ENCODE measurements at regions not wholly inside any gene's neighbourhood (a gene's known extent, or its start where the extent isn't known, plus 50 kb on each side); places are given as distances from the start of the nearest gene placed in this dataset.

GRCh38 chr2:151098841-151099240, 162.8 kb downstream of the RBM43 start:
- in situ Hi-C loops (cut with HindIII; ENCODE audit: low pct_unique_long_range_greater_than_20kb, low sequenced_read_pairs) = no loop called here
- no peak for DNase-seq (ENCODE audit: low read depth, low spot score)

- DNase-seq (ENCODE audit: low read depth, low spot score) = no peak
- in situ Hi-C loops (cut with HindIII; ENCODE audit: low pct_unique_long_range_greater_than_20kb, low sequenced_read_pairs) = no loop called here
Measured at GRCh38 chr2:151097895-151098294, 163.8 kb downstream of the RBM43 start.

GRCh38 chr2:151097128-151097527, 164.5 kb downstream of the RBM43 start:
- in situ Hi-C loops (cut with HindIII; ENCODE audit: low pct_unique_long_range_greater_than_20kb, low sequenced_read_pairs) = no loop called here
- no peak for DNase-seq (ENCODE audit: low read depth, low spot score)

- in situ Hi-C loops (cut with HindIII; ENCODE audit: low pct_unique_long_range_greater_than_20kb, low sequenced_read_pairs) = no loop called here
- no peak for DNase-seq (ENCODE audit: low read depth, low spot score)
Measured at GRCh38 chr2:151096235-151096634, 165.4 kb downstream of the RBM43 start.

DNA sequence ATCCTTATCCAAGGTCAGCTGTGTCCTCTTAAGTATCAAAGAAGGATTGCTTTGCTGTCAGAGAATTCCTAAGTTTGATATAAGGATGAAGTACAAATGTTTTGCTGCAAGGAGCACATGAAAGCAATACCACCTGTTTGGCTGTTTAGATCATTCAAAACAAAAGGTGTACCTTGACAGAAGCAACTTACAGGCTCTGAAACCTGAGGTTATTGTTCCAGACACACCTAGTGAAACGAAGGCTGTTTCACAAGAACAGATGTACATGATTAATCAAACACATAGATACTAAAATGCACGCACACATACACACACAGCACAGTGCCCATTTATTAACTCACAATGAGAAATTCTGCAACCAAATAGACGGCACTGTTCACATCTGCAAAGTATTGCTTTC, 166.2 kb downstream of the RBM43 start:
- in situ Hi-C loops (cut with HindIII; ENCODE audit: low pct_unique_long_range_greater_than_20kb, low sequenced_read_pairs) = no loop called here
- DNase-seq (ENCODE audit: low read depth, low spot score) = no peak

DNA sequence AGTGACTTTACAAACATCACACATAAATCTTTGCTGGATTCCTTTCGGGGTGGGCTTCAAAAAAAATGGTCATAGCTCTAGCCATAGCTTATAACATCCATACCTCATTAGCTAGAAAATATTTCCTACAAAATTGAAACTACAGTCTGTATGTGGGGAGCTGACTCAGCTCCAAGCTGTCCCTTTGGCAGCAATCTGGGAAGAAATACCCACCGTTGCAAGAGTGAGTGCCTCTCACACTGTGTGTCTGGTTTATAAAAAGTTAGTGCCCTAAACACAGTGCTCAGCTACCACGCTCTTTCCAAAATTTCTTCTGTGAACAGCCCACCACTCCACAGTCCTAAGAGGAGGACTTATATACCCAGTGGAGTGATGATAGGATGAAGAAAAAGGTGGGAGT, 170.1 kb downstream of the RBM43 start:
- DNase-seq (ENCODE audit: low read depth, low spot score) = no peak
- in situ Hi-C loops (cut with HindIII; ENCODE audit: low pct_unique_long_range_greater_than_20kb, low sequenced_read_pairs) = no loop called here

DNA sequence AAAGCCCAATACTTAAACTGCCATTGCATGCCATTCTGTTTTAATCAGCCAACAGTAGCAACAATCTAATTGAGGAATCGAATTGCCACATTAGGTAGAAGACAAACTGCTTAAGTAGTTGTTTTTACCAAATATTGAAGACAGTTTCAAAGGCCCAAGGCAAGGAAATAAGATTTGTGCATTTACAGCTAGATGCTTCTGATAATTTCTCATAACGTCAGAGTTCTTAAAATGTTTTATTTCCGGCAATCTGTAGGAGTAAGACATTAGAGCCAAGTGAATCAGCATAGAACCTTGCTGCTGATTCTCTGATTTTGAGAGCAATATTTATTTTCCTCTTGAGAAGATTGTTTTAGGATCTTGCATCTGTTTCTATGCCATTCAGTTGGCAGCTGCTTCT, 174.3 kb downstream of the RBM43 start:
- DNase-seq (ENCODE audit: low read depth, low spot score) = no peak
- in situ Hi-C loops (cut with HindIII; ENCODE audit: low pct_unique_long_range_greater_than_20kb, low sequenced_read_pairs) = no loop called here

DNA sequence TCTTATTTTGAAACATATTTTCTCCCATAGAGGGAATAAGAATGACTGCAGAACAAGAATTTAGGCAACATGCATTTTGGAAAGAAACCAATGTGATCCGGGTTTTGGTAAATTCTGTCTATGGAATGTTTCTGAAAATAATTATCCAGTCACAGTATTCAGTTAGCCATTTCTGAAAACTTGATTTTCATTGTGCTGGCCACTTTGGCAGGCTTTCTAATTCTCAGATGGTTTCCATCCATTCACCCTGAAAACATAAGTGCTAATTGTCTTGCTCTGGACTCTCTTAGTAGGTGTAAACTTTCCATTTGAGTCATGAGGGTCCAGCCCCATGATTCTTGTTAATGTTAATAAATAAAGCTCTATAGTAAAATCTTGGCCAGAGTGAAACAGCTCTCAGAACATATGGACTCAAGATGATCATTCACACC, 176.5 kb downstream of the RBM43 start:
- in situ Hi-C loops (cut with HindIII; ENCODE audit: low pct_unique_long_range_greater_than_20kb, low sequenced_read_pairs) = no loop called here
- DNase-seq (ENCODE audit: low read depth, low spot score) = peak; percentile 46

DNA sequence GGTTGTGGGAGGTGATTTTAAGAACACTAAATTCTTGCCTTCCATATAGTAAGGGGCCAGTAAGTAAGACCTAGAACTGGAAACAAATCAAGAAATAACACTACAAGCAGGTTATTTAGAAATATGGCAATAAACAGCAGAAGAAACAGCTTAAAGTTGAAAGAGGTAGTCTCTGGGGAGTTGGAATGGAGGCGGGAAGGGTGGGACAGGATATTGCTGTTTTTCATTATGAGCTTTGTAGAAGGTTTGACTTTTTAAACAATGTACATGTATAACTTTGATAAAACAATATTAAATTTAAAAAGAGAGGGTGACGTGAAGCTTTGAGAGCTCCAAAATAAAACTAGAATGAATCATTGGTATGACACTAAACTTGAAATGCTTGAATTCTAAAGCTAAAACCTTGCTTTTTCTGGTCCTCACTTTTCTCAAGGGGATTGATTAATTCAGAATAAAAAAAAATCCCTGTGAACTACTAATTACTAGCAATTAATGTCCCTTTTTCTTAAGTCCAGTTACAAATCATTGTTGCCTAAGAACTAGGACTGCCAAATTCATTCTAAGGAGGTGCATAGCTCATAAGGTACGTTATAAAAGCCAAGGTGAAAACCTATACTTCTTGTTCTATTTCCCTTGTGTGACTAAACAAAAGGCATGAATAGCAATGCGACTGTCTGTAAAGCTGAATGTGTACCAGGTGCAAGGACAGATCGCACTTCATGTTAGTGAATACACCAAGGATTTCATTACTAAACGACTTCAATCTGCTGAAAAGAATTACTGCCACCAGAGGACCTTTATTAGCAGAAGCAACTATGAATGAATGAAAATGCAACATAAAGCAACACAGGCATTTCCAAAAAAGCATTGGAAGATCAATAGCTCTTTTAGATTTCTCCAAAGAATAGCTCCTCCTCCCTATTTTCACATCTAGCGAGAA, 177.5 kb downstream of the RBM43 start:
- no peak for DNase-seq (ENCODE audit: low read depth, low spot score)
- in situ Hi-C loops (cut with HindIII; ENCODE audit: low pct_unique_long_range_greater_than_20kb, low sequenced_read_pairs) = no loop called here

GRCh38 chr2:151078889-151079288, 182.8 kb downstream of the RBM43 start:
- no peak for DNase-seq (ENCODE audit: low read depth, low spot score)
- in situ Hi-C loops (cut with HindIII; ENCODE audit: low pct_unique_long_range_greater_than_20kb, low sequenced_read_pairs) = no loop called here

DNA sequence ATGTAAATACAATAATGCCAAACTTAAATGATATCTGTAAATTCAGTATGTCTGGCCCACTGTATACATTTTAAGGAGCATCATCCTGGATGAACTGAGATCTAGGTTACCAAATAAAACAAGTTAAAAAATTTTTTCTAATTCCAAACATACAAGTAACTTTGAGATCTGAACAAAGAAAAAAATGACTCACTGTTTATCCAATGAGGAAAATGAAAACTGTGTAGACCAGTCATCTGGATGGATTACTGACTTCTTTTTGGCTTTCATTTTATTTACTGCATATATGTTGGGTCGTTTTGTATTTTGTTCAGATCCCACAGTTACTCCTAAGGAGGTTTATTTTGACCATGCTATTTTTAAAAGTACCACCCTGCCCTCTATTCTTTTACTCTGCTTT, 189.8 kb downstream of the RBM43 start:
- DNase-seq (ENCODE audit: low read depth, low spot score) = no peak
- in situ Hi-C loops (cut with HindIII; ENCODE audit: low pct_unique_long_range_greater_than_20kb, low sequenced_read_pairs) = no loop called here

- peak; percentile 43 for DNase-seq (ENCODE audit: low read depth, low spot score)
- in situ Hi-C loops (cut with HindIII; ENCODE audit: low pct_unique_long_range_greater_than_20kb, low sequenced_read_pairs) = no loop called here
Measured at GRCh38 chr2:151071382-151071781, 190.3 kb downstream of the RBM43 start.

- in situ Hi-C loops (cut with HindIII; ENCODE audit: low pct_unique_long_range_greater_than_20kb, low sequenced_read_pairs) = no loop called here
- DNase-seq (ENCODE audit: low read depth, low spot score) = no peak
Measured at GRCh38 chr2:151070253-151070652, 191.4 kb downstream of the RBM43 start.

DNA sequence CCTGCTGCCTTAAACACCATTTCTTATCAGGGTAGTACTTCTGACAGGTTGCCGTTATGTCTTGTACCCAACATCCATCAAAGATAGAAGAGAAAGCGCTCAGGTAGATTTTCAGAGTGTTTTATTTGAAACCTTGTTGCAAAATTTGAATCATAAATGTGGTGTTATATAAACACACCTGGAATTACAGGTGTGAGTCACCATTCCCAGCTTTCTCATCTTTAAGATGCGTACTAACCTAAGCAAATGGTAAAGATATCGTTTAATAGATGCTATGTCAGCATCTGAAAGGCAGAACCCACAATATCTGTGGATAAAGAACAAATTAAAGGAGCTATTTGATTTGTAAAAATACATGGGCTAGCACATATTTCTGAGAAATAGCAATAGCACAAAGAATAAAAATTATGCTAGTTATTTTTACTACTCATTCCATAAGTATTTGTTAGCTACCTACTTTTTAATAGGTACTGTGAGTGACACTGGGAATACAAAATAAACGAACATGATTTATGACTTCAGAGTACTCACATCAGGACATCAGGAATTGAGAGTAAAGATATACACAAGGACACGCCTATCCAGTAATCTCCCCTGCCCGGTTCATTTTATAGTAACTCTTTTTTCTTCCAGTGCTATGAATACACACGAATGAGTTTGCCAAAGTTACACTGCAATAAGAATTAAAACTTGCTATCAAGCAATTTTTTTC, 193.8 kb downstream of the RBM43 start:
- in situ Hi-C loops (cut with HindIII; ENCODE audit: low pct_unique_long_range_greater_than_20kb, low sequenced_read_pairs) = no loop called here

DNA sequence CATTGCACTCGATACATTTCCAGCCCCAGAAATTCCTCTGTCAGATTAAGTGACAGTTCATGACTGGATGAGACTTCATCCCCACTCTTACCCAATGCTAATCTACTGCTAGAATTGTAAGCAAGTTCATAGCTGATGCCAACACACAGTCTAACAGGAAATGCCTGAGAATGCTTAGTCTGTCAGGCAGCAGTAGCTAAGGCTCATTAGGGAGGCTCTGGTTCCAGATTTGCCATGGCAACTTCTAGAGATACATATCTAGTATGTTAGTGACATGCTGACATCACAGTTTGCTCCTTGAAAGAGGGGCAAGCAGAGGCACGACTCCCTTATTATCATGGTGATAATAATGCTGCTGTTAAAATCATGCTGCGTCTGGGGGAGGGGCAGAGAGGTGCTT, 198.4 kb downstream of the RBM43 start:
- in situ Hi-C loops (cut with HindIII; ENCODE audit: low pct_unique_long_range_greater_than_20kb, low sequenced_read_pairs) = no loop called here
- DNase-seq (ENCODE audit: low read depth, low spot score) = no peak

More for the DNA sequence above, 193.8 kb downstream of the RBM43 start:
- no peak for DNase-seq (ENCODE audit: low read depth, low spot score)

DNA sequence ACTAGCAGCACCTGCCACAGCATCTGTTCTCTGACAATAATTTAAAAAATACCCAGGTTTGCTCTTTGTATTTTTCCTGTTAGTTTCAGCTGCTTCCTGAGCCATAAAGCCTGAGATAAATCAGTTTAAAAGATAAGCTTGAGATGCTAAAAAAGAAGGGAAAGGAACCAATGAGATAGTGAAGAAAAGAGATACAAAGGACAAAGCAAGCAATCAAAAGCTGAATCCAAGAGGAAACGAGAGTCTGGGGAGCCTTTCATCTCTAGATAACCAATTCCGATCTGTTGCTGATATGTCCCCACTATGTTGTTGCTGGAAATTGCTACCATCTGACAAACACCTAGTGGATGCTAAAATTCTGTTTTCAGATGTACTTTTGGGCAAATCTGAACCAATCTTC, 201.4 kb downstream of the RBM43 start:
- DNase-seq (ENCODE audit: low read depth, low spot score) = no peak
- in situ Hi-C loops (cut with HindIII; ENCODE audit: low pct_unique_long_range_greater_than_20kb, low sequenced_read_pairs) = no loop called here

DNA sequence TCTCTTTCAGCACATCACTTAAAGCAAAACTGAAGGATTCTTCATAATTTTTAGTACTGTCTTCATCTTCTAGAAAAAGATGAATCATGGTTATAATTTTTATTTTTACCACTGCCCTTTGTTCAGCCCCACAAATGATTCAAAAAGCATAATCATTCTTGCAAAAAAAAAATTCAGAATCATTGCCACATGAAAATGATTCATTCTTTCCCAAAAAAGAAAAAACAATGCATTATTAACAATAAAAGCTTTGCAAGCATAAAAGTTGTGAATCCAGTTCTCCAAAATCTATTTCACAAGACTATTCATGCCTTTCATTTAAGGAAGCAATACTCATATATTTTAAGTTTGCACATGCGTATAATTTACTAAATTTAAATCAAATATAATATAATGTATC, 204.8 kb downstream of the RBM43 start:
- in situ Hi-C loops (cut with HindIII; ENCODE audit: low pct_unique_long_range_greater_than_20kb, low sequenced_read_pairs) = no loop called here
- no peak for DNase-seq (ENCODE audit: low read depth, low spot score)

- in situ Hi-C loops (cut with HindIII; ENCODE audit: low pct_unique_long_range_greater_than_20kb, low sequenced_read_pairs) = no loop called here
- no peak for DNase-seq (ENCODE audit: low read depth, low spot score)
Measured at GRCh38 chr2:151053661-151053990, 208.0 kb downstream of the RBM43 start.
